OCI-LY7 (cell line): ENCODE measurements at regions not wholly inside any gene's neighbourhood (a gene's known extent, or its start where the extent isn't known, plus 50 kb on each side); places are given as distances from the start of the nearest gene placed in this dataset.

Experiments used
- BruUV-seq: library from RNA; stranded (reverse); fragments of 400-500 nt; replicated peaks from 2 replicates; lab custom pipeline; 2021; lab: Mats Ljungman, UMichigan
- CTCF ChIA-PET: fragments of 300-600 bp; sonication (Branson Sonifier 250); formaldehyde crosslinking; loops from one replicate; lab custom pipeline; 2022; ENCODE audit warnings: antibody characterized with exemption; ENCODE audit not compliant: unreplicated experiment; lab: Charles Lee
- POLR2A ChIA-PET: fragments of 300-600 bp; sonication (Branson Sonifier 250); formaldehyde crosslinking; loops from one replicate; lab custom pipeline; 2022; ENCODE audit warnings: antibody characterized with exemption; lab: Charles Lee
- DNase-seq: peaks from one replicate; pipeline ENCODE4 v3.0.0-alpha.2; 2015; ENCODE audit warnings: low spot score
- H2AFZ ChIP-seq: fragments of 200-600 bp; sonication (generic), shearing (Covaris generic); 2 replicates; pipeline ENCODE4 v1.6.1; 2014; ENCODE audit warnings: mild to moderate bottlenecking, antibody characterized with exemption, low read length, moderate library complexity
- H3K27ac ChIP-seq: fragments of 200-600 bp; sonication (generic); 2 replicates; pipeline ENCODE4 v1.5.1; 2014; ENCODE audit warnings: mixed run types, low read depth, mild to moderate bottlenecking, moderate library complexity, low read length, inconsistent platforms; ENCODE audit not compliant: poor library complexity, severe bottlenecking
- H3K36me3 ChIP-seq: fragments of 200-600 bp; sonication (generic); 2 replicates; pipeline ENCODE4 v1.6.1; 2014; ENCODE audit warnings: mild to moderate bottlenecking, antibody characterized with exemption, low read length, moderate library complexity, mixed read lengths; ENCODE audit not compliant: insufficient read depth
- H3K4me1 ChIP-seq: fragments of 200-600 bp; sonication (generic); 2 replicates; pipeline ENCODE4 v1.5.1; 2014; ENCODE audit warnings: mild to moderate bottlenecking, low read length; ENCODE audit not compliant: insufficient read depth, poor library complexity, severe bottlenecking
- H3K4me2 ChIP-seq: fragments of 200-600 bp; sonication (generic); 2 replicates; pipeline ENCODE4 v1.6.1; 2014; ENCODE audit warnings: mild to moderate bottlenecking, low read length
- H3K4me3 ChIP-seq: fragments of 200-600 bp; sonication (generic); 2 replicates; pipeline ENCODE4 v1.5.1; 2014; ENCODE audit warnings: mild to moderate bottlenecking, low read depth, low read length; ENCODE audit not compliant: poor library complexity, severe bottlenecking
- H3K79me2 ChIP-seq: fragments of 200-600 bp; sonication (generic); 2 replicates; pipeline ENCODE4 v1.6.1; 2016; ENCODE audit warnings: low read depth, mild to moderate bottlenecking, low read length, moderate library complexity, mixed read lengths; ENCODE audit not compliant: insufficient read depth
- H3K9me2 ChIP-seq: fragments of 200-600 bp; sonication (generic); 2 replicates; pipeline ENCODE4 v1.6.1; 2016; ENCODE audit warnings: mild to moderate bottlenecking, low read length, mixed read lengths; ENCODE audit not compliant: insufficient read depth
- H3K9me3 ChIP-seq: fragments of 200-600 bp; sonication (generic); 2 replicates; pipeline ENCODE4 v1.6.1; 2014; ENCODE audit warnings: mild to moderate bottlenecking, mixed run types, low read length, mixed read lengths
- H4K20me1 ChIP-seq: fragments of 200-600 bp; sonication (generic); 2 replicates; pipeline ENCODE4 v1.6.1; 2014; ENCODE audit warnings: mild to moderate bottlenecking, antibody characterized with exemption, low read length, moderate library complexity, mixed read lengths; ENCODE audit not compliant: insufficient read depth
- CTCF ChIP-seq: fragments of 200-600 bp; sonication (generic); conservative IDR thresholded peaks from 2 replicates; pipeline ENCODE4 v1.5.1; 2014; ENCODE audit warnings: mild to moderate bottlenecking, antibody characterized with exemption, low read length, moderate library complexity, mixed read lengths
- EZH2phosphoT487 ChIP-seq: fragments of 200-600 bp; sonication (generic); IDR thresholded peaks from 2 replicates; pipeline ENCODE4 v1.6.1; 2018; ENCODE audit warnings: low read depth, borderline replicate concordance, mild to moderate bottlenecking, mixed run types, antibody characterized with exemption, low read length, moderate library complexity, mixed read lengths
- intact Hi-C: fragments of 100-400 bp; cut with micrococcal nuclease; formaldehyde crosslinking; loops from one replicate; pipeline ENCODE4 v1.10.0; 2022; ENCODE audit not compliant: unreplicated experiment

DNA sequence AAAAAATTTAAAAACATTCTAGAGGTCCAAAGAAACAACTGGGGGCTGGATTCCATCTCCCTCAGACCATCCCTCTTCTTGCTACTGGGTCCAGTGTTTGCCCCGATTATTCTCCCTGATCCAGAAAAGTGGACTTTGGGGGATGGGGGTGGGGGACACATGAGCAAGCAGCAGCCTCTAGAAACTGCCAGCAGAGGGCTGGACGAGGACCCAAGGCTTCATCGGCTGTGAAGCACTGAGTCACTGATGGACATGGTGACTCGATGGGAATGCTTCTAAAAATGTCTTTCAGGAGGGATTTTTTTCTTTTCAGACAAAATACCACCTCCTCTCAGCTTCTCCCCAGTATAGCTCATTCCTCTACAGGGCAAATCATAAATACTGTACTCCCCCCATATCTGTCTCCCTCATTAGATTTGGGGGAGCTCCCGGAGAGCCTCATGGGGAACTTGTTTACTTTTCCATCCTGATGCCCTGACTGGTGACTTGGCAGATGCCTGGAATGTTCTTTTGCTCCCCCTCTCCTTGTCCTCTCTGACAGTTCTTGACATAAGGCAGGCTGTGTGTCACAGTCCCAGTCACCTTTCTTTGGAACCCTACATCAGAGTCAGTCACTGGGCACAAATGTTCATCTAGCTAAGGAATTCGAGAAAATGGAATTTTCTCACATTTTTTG, 67.2 kb upstream of the STC2 start:
- Histone ChIP-seq H3K79me2 (no peaks in the 10 kb centered on the region), H3K4me1 (no peaks in the 10 kb centered on the region), H3K9me3 (no peaks in the 10 kb centered on the region), H4K20me1 (no peaks in the 10 kb centered on the region), H3K36me3 (no peaks in the 10 kb centered on the region), H2AFZ (no peak overlapping the region), H3K4me2 (no peak overlapping the region), H3K4me3 (no peak overlapping the region), H3K9me2 (no peaks in the 10 kb centered on the region), H3K27ac (no peak overlapping the region)
- POLR2A ChIA-PET: no interaction called here
- intact Hi-C loops: no loop called here
- CTCF ChIA-PET: no interaction called here
- BruUV-seq: no TSS peak
- no peak for DNase-seq
- TF ChIP-seq CTCF: no peak
- no peak for TF ChIP-seq EZH2phosphoT487

DNA sequence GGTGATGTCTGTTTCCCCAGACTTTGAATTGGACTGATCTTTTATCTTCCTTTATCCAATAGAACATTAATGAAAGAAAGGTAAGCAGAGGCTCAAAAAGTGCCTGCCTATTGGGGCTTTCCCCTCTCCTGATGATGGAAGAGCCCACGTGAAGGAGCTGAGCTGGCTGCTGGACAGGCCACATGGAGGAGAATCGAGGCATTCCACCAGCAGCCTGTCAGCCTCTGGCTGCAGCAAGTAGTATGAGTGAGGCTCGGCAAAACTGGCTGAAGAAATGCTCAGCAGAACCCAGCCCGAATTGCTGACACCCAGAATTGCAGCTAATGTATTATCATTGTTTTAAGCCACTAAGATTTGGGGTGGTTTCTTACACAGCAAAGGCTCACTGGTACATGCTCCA, 66.5 kb upstream of the STC2 start:
- TF ChIP-seq EZH2phosphoT487 (no peak), CTCF (no peak)
- H3K4me3 ChIP-seq: no peak overlapping the region
- no peak overlapping the region for H3K4me2 ChIP-seq
- H3K4me1 ChIP-seq: no peaks in the 10 kb centered on the region
- no peaks in the 10 kb centered on the region for H4K20me1 ChIP-seq
- no peaks in the 10 kb centered on the region for H3K9me2 ChIP-seq
- H3K79me2 ChIP-seq: no peaks in the 10 kb centered on the region
- no peaks in the 10 kb centered on the region for H3K36me3 ChIP-seq
- no peak overlapping the region for H3K27ac ChIP-seq
- ChIA-PET POLR2A (interaction anchor here (0.7 kb wide), 1 partner anchor 71 kb away, joined by 3 read pairs; no protein-coding TSS in a partner anchor), CTCF (no interaction called here)
- intact Hi-C loops: no loop called here
- DNase-seq: no peak
- no peak overlapping the region for H2AFZ ChIP-seq
- no TSS peak for BruUV-seq
- H3K9me3 ChIP-seq: no peaks in the 10 kb centered on the region

- no peaks in the 10 kb centered on the region for H3K4me1 ChIP-seq
- H3K36me3 ChIP-seq: no peaks in the 10 kb centered on the region
- H3K9me3 ChIP-seq: no peaks in the 10 kb centered on the region
- no TSS peak for BruUV-seq
- intact Hi-C loops: no loop called here
- DNase-seq: no peak
- ChIA-PET CTCF (interaction anchor here (0.6 kb wide), 1 partner anchor 101 kb away, joined by 3 read pairs; no protein-coding TSS in a partner anchor), POLR2A (no interaction called here)
- TF ChIP-seq EZH2phosphoT487 (no peak), CTCF (no peak)
- H3K9me2 ChIP-seq: no peaks in the 10 kb centered on the region
- H3K4me3 ChIP-seq: no peak overlapping the region
- no peaks in the 10 kb centered on the region for H3K79me2 ChIP-seq
- H3K4me2 ChIP-seq: no peak overlapping the region
- H4K20me1 ChIP-seq: no peaks in the 10 kb centered on the region
- H2AFZ ChIP-seq: no peak overlapping the region
- no peak overlapping the region for H3K27ac ChIP-seq
These were observed 64.0 kb upstream of the STC2 start for GRCh38 chr5:173392172-173392571.
